ENCODE measurements at regions not wholly inside any gene's neighbourhood (a gene's known extent, or its start where the extent isn't known, plus 50 kb on each side); places are given as distances from the start of the nearest gene placed in this dataset.
"Not testable (repeated sequence)": the region's sequence is repeated elsewhere in the genome, so short reads cannot be mapped to it uniquely, and the experiment has no call there.

DNA sequence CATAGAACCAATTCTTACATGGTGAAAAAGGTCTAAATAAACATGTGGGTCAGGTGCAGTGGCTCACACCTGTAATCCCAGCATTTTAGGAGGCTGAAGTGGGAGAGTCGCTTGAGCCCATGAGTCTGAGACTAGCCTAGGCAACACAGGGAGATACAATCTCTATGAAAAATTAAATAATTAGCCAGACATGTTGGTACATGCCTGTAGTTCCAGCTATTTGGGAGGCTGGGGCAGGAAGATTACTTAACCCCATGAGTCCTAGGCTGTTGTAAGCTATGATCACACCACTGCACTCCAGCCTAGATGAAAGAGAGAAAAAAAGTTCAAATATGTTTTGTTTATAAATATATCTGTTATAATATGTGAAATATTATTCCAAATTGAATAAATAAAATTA lies 643.6 kb downstream of the IPMK start:
- in situ Hi-C loops (cut with MboI; ENCODE audit: low sequenced_read_pairs) = no loop called here

DNA sequence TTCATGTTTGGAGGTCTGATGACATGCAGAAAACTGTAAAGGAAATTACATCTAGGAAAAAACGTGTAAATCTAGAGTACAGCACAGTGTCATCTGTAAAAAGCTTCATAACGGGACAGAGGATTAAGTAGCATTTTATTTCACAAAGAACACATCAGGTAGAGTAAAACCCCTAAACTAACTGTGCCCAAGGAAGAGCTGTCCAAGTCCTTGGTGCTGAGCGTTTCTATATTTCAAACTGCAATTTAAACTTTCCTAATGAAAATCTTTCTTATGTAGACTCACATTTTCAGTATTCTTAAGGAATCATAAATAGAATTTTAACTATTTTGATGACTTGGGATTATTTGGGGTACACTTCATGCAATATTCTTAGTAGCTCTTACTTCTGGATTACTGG lies 646.2 kb downstream of the IPMK start:
- in situ Hi-C loops (cut with MboI; ENCODE audit: low sequenced_read_pairs) = no loop called here

DNA sequence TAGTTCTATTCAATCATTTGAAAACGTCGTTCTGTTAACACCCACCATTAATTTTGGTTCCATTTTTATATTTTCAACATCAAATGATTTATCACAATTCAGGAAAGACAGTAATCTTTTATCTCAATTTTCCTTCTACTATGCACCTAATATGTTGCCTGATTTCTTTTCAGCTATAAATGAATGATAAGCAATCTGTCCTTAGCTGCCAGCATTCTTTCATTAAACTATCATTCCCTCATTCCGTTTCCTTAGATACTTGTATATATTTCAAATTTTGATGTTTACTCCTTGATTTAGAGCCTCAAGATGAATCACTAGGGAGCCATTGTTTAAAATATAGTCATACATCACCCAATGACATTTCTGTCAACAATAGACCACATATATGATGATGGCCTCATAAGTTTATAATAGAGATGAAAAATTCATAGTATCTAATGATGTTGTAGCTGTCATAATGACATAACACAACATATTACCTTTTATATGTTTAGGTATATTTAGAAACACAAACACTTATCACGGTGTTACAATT lies 661.7 kb downstream of the IPMK start:
- in situ Hi-C loops (cut with MboI; ENCODE audit: low sequenced_read_pairs) = no loop called here

DNA sequence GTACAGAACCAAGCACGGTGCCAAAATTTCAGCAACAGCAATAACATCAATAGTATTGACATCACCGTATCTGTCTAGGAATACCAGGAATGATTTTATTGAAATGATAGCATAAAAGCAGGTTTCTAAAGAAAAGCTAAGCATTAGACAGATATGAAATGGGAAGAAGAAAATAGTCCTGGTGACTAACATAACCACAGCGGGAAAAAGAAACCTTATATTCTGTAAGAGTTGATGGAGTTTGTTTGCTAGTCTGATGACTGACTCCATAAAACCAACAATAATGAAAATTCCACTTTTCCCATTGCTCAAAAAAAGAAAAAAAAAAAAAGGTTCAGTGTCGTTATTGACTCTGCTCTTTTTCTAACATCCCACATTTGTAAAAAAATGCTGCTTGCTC lies 668.3 kb downstream of the IPMK start:
- in situ Hi-C loops (cut with MboI; ENCODE audit: low sequenced_read_pairs) = no loop called here

DNA sequence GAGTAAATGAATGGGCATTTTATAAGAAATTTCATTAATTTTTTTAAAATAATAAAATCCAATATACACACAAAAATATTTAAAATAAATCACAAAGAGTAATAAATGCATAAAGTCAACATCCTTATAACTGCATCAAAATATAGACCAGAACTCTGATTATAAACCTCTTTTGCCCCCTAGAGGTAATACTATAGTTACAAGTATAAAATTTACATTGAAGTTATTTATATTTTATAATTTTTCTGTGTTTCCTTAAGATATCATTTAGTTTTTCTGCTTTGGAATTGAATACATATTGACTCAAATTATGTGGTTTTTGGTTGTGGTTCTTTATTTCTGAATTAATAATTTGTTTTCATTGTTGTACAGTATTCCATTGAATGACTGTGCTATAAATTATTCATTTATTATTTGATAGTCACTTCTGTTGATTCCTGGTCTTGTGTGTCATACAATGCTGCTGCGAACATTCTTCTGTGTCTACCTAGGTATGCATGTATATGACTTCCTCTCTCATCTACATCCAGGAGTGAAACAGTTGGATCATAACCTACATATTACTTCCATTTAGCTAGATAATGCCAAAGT lies 673.6 kb downstream of the IPMK start:
- in situ Hi-C loops (cut with MboI; ENCODE audit: low sequenced_read_pairs) = no loop called here

DNA sequence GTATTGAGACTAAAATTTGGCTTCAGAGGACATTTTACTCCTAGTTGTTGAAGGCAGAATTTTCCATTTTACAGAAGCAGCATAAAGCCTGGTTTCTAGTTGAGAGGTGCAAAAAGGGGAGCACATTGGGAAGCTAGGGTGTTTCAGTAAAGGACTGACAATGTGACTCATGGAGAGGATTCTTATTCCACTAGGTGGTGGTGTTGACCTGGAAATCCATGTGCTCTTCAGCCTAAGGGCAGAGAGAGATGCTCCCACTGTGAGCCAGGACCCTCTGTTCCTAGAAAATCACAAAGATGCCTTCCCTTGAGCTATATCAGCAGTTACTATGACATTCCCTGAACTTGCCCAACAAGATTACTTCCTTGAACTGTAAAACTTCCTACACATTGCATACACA lies 687.8 kb downstream of the IPMK start:
- in situ Hi-C loops (cut with MboI; ENCODE audit: low sequenced_read_pairs) = no loop called here

DNA sequence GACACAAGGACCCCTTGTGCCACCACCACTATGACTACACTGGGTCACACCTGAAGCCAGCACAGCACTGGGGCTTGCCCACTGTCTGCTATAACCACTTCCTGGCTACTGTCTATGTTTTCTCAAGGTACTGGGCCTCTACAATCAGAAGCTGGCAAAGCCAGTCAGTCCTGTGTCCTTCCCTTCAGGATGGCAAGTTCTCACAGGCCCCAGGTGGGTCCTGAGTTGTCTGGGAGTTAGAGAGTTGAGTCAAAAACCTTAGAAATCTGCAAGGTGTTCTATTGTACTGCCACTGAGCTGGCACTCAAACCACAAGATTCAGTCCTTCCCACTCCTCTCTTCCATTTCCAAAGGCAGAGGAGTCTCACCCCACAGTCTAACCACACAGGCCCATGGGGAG lies 705.5 kb downstream of the IPMK start:
- in situ Hi-C loops (cut with MboI; ENCODE audit: low sequenced_read_pairs) = no loop called here

DNA sequence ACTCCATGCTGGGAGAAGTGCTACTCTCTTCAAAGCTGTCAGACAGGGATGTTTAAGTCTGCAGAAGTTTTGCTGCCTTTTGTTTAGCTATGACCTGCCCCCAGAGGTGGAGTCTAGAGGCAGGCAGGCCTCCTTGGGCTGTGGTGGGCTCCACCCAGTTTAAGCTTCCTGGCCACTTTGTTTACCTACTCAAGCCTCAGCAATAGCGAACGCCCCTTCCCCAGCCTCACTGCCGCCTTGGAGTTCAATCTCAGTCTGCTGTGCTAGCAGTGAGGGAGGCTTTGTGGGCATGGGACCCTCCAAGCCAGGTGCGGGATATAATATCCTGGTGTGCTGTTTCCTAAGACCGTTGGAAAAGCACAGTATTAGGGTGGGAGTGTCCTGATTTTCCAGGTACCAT lies 715.9 kb downstream of the IPMK start:
- in situ Hi-C loops (cut with MboI; ENCODE audit: low sequenced_read_pairs) = not testable (repeated sequence)

DNA sequence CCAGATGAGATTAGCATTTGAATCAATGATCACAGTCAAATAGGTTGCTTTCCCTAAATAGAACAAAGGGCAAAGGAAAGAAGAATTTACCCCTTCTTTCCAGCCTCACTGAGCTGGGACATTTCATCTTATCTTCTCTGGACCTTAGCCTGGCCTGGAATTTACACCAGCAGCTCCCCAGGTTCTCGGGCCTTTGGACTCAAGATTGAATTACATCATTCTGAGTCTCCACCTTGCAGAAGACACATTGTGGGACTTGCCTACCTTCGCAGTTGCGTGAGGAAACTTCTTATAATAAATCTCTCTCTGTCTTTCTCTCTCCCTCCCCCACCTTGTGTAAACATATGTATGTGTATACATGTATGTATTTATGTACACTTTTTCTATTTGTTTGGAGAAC lies 732.4 kb downstream of the IPMK start:
- in situ Hi-C loops (cut with MboI; ENCODE audit: low sequenced_read_pairs) = no loop called here

DNA sequence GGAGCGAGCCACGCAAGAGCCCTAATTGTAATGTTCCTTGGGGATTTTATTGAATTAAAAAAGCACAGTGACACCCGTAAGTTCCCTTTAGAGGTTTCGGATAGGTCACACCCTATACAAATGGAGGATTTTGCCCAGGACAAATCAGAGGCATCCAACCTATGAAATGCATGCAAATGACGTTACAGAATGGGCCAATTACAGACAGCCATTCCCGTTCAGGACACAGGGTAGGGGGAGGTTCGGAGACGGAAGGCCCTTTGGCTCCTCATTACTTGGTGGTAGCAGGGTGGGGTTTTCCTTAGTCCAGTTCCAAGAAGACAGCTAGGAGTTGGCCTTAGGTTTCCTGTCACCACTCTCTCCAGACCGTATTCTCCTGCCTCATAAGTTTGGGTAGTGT lies 754.1 kb downstream of the IPMK start:
- in situ Hi-C loops (cut with MboI; ENCODE audit: low sequenced_read_pairs) = no loop called here

DNA sequence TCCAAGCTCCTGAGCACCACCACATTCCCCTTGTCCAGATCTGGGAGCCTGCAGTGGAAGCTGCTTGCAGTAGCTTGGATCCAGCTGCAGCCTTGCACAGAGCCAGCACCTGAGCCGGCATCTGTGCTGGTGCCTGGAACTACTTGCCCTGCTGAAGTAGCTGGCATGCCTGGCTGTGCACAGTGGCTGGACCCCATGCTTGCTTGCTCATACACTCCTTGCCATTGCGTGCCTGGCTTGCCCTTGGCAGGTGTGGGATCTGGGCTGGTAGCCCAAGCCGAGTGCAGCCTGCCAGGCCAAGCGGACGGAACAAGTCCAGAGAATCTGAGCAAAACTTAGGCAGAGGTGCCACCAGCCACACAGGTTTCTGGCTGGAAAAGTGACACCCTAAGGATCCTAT lies 759.9 kb downstream of the IPMK start:
- in situ Hi-C loops (cut with MboI; ENCODE audit: low sequenced_read_pairs) = no loop called here

DNA sequence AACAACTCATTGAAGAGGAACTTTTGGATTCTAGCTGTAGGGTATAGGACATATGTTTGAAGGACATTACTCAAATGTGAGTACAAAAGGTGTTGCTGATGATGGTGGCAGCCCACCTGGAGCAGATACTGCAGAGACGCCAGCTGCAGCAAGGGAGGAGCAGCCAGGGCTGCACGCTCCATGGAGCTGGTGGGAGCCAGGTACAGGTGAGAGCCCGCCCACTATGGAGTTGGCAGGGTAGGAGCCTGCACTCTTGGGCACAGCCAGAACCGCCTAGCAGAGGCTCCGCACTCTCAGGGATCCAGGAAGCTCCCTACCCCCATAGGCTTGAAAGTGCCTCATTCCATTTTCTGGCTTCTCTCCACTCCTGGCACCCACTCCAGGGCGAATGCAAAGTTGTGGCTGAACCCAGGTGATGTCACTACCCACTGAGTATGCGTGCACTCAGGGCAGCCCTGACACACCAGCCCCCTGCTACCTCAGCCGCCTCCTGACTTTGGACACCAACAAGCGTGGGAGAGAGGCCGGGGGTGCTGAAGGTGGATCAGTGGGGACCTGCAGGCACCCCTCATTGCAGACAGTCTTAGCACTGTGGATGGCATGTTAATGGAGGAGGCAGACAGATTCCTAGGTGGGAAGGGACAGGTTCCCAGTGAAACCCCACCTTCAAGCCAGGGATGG lies 761.1 kb downstream of the IPMK start:
- in situ Hi-C loops (cut with MboI; ENCODE audit: low sequenced_read_pairs) = no loop called here

DNA sequence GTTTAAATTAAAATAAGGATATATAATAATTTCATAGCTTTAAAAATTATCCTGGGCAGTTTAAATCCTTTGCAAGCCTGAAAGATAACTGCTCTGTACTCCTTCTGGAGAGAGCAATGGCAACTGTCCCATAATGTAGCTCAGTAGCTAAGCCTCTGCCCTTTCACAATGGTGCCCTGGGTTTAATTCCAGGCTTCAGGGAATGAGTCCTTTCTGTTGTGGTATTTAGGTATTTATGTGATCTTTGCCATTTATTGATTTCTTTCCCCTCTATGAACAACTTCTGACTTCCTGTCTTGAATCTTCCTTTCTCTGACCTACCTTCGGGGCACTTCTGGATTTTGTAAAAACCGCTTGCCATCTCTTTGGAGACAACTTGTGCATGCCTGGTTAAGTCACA lies 773.2 kb downstream of the IPMK start:
- in situ Hi-C loops (cut with MboI; ENCODE audit: low sequenced_read_pairs) = no loop called here

DNA sequence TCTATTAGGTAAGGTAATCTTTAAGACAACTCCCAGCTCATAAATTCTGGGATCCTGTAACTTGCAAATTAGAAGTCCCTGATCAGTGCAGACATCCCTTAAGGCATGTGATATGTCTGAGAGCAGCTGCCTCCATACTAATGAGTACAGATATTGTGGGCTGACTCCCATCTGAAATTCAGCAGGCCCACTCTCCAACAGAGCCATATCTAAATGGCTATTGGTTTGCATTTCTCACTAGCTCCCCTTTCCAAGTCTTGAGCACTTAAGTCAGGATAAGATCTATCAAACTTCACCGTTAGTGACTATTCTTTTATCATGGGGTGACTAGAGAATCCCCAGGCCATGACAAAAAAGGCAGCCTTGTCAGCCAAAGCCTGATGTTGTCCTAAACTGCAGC lies 785.4 kb downstream of the IPMK start:
- in situ Hi-C loops (cut with MboI; ENCODE audit: low sequenced_read_pairs) = no loop called here

DNA sequence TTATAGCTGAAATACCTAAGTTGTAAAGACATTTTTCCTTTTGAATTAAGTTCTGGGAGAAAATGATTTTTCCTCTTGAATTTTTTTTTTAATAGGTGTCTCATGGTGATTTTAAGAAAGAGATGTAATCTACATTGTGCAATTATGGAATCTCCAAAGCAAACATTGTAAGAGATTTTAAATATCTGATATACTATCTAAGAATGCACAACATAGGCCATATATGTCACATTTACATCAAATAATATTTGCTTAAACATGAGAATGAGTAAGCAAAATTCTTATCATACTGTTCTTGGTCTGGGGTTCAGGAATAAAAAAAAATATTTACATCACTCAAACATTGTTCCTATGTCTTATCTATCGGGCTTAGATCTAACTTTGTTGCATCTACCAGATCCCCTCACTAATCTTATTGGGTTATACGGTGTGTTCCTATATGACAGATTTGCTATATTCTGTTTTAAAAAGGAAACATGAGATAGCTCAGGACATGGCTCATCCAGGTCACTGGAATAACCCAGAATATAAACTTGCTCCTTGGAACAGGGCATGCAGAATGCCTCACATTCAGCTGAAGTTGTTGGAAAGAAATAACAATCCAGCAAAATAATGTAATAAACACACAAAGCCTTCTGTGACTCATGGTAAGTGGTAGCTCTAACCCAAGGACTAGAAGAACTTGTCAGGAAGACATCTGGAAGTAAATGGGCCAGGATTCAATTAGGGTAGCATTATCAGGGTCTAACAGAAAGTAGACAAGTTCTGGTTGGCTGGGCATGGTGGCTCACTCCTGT lies 794.7 kb downstream of the IPMK start:
- in situ Hi-C loops (cut with MboI; ENCODE audit: low sequenced_read_pairs) = no loop called here

DNA sequence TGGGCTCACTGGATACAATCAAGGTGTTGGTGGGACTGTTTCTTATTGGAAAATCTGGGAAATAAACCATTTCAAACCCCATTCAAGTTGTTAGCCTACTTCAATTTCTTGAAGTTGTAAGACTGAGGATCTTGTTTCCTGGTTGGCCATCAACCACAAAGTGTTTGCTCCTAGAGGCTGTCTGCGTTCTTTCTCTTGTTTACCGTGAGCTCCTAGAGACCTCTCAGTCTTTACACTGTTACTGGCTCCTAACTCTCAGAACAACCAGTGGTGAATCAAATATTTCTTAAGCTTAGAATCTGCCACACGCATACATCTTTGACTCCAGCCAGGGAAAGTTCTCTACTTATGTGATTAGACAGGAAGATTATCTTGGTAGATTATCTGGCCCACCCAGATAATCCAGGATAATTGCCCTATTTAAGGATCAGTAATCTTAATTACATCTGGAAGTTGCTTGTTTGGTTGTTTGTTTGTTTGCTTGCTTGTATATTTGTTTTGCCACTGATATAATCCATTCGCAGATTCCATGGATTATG lies 798.7 kb downstream of the IPMK start:
- in situ Hi-C loops (cut with MboI; ENCODE audit: low sequenced_read_pairs) = no loop called here

DNA sequence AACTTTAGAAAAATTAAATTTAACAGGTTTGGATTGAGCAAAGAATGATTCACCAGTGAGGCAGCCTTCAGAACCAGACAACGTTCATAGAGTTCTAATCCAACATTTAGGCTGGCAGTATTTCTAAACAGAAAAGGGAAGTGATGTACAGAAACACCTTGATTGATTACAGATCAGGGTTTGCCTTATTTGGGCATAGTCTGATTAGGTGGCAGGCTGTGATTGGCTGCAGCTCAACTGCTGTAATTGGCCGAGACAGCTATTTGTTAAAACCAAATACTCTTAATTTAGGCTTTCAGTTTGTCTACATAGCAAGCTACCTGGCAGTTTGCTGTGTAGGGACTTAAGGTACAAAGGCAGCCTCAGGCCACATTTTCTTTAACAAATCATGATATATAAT lies 802.5 kb downstream of the IPMK start:
- in situ Hi-C loops (cut with MboI; ENCODE audit: low sequenced_read_pairs) = no loop called here

DNA sequence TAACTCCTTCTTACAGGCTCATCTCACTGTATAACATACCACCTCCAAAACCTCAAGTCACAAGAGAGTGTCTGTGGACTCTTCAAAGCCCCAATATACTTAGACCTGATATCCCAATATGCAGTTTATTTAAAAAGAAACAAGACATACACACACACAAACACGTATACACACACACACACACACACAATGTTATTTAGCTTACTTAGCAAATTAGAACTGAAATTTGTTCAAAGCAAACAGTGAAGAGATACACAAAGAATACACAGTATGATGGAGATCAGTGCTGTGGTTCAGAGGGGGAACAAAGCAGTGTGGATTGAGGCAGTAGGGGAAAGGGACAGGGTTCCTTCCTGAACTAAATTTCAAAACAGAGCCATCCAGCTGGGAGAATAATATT lies 807.2 kb downstream of the IPMK start:
- in situ Hi-C loops (cut with MboI; ENCODE audit: low sequenced_read_pairs) = no loop called here

DNA sequence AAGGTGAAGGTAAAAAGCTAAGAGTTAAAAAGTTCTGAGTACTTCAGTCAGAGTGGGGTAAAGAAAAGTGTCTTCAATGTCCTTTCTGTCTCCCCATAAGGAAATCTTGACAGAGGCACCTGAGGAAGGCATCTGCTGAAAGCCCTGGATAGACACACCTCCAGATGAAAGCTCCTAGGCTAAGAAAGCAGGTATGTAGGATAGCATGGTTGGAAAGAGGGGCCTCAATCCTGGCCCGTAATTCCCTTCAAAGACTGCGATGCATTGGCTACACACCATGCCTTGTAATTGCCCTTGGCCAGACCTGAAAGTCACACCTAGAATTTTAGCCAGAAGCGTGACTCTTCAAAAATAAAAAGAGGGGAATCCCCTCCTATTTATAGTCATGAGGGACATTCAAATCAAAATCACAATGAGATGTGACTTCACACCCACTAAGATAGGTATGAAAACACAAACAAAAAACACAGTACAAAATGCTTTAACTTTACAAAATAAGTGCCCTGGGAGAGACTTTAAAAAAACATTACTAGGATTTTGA lies 809.7 kb downstream of the IPMK start:
- in situ Hi-C loops (cut with MboI; ENCODE audit: low sequenced_read_pairs) = no loop called here

DNA sequence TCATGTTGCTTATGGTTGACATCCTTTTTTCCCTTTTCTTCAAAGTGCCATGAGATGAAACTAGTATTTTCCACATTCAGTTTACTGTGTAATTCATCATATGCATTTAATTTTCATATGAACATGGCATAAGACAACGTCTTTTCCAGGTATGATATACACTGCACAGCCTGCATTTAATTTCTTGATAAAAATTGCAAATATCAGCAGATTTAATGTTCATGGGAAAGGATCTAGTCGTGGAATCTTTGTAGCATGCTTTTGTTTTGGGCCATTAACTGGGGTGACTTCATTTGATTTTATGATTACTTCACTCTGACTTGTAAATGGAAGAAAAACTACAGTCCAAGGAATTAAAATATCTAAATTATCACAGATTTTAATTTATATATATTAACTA lies 837.3 kb downstream of the IPMK start:
- in situ Hi-C loops (cut with MboI; ENCODE audit: low sequenced_read_pairs) = no loop called here

DNA sequence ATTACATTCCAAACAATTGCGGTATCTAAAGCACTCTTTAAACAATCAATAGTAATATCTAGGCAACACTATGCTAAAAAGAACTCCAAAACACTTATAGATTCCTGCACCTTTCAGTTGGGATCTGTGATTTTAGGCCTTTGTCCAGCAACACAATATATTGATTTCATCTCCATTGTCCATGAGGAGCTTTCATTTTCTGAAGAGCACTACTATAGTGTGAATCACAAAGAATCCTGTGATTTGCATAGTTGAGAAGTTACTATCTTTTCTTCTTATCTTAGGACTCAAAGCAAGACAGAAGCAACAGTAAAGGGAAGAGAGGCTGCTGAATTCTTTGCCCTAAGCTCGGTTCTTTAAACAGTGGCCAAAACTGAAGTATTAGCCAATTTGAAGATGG lies 846.8 kb downstream of the IPMK start:
- in situ Hi-C loops (cut with MboI; ENCODE audit: low sequenced_read_pairs) = no loop called here

DNA sequence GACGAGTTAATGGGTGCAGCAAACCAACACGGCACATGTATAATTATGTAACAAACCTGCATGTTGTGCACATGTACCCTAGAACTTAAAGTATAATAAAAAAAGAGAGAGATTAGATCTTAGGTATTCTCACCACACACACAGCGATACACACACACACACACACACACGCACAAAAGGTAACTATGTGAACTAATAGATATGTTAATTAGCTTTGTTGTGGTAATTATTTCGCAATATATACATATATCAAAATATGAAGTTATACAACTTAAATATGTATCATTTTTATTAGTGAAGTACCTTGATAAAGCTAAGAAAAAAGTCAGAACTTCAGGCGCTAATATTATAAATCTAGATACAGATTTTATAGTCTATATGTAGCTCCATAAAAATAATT lies 849.2 kb downstream of the IPMK start:
- in situ Hi-C loops (cut with MboI; ENCODE audit: low sequenced_read_pairs) = no loop called here

All from HL-60/S4 (cell line).